Uterus (tissue), 2 donors: ENCODE measurements at regions not wholly inside any gene's neighbourhood (a gene's known extent, or its start where the extent isn't known, plus 50 kb on each side); places are given as distances from the start of the nearest gene placed in this dataset.

Experiments
- POLR2A ChIP-seq, 2 donors: fragments of 450-650 bp; IDR thresholded peaks; one replicate each; pipeline ENCODE4 v1.6.1; 2016; ENCODE audit warnings: antibody characterized with exemption in 2 of 2, mild to moderate bottlenecking in 1 of 2, moderate library complexity in 1 of 2
- TF ChIP-seq, protein P1 (sequence below), 4 experiments: fragments of 200-600 bp in 2 of 4; fragments of 450-650 bp in 2 of 4; sonication (generic) in 2 of 4; IDR thresholded peaks; one replicate each; pipeline ENCODE4 v1.5.1; 2016 to 2019; ENCODE audit warnings: antibody characterized with exemption in 4 of 4, mild to moderate bottlenecking in 2 of 4, moderate library complexity in 1 of 4

DNA sequence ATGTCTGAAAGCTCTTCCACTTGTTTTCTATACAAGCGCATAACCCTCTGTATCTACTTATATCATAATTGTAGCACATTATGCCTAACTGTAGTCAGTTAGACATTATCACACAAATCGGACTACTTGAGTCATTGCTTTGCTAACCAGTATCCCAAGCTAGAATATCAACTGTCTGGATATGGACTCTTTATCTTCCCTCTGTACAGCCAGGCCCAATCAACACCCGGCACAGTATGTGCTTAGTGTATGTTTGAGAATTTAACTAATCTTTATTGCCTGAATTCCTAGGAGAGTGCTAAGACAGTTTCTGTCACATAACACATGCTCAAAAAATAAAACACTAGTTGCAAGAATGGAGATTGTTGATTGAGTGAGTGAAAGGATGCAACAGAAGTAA is 211.2 kb downstream of the ARL4A start:
- TF ChIP-seq, protein P1, sequence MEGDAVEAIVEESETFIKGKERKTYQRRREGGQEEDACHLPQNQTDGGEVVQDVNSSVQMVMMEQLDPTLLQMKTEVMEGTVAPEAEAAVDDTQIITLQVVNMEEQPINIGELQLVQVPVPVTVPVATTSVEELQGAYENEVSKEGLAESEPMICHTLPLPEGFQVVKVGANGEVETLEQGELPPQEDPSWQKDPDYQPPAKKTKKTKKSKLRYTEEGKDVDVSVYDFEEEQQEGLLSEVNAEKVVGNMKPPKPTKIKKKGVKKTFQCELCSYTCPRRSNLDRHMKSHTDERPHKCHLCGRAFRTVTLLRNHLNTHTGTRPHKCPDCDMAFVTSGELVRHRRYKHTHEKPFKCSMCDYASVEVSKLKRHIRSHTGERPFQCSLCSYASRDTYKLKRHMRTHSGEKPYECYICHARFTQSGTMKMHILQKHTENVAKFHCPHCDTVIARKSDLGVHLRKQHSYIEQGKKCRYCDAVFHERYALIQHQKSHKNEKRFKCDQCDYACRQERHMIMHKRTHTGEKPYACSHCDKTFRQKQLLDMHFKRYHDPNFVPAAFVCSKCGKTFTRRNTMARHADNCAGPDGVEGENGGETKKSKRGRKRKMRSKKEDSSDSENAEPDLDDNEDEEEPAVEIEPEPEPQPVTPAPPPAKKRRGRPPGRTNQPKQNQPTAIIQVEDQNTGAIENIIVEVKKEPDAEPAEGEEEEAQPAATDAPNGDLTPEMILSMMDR (IDR thresholded peaks at IDR 0.05) = no peak
- no peak for TF ChIP-seq POLR2A (IDR thresholded peaks at IDR 0.05)
